Astrocyte (in vitro differentiated cells and primary cell): ENCODE measurements at regions not wholly inside any gene's neighbourhood (a gene's known extent, or its start where the extent isn't known, plus 50 kb on each side); places are given as distances from the start of the nearest gene placed in this dataset.

Source experiments
- CTCF ChIP-seq: IDR thresholded peaks from 2 replicates; pipeline ENCODE4 v1.5.1; 2011; ENCODE audit warnings: low read depth, mild to moderate bottlenecking, inconsistent platforms, low read length, moderate library complexity; ENCODE audit not compliant: insufficient read depth
- EZH2 ChIP-seq: IDR thresholded peaks from 2 replicates; pipeline ENCODE4 v1.6.1; 2012; ENCODE audit warnings: mild to moderate bottlenecking, low read length, inconsistent platforms; ENCODE audit not compliant: insufficient read depth

- TF ChIP-seq CTCF, result no peak
- no peak for TF ChIP-seq EZH2
These were observed 100.8 kb upstream of the DNAH14 start for GRCh38 chr1:224828691-224829090.
